HEK293T (cell line): ENCODE measurements at regions not wholly inside any gene's neighbourhood (a gene's known extent, or its start where the extent isn't known, plus 50 kb on each side); places are given as distances from the start of the nearest gene placed in this dataset.

Experiments used
- CTCF ChIA-PET: fragments of 350-600 bp; formaldehyde crosslinking; extraction: SDS; loops from one replicate; lab custom pipeline; 2021; ENCODE audit warnings: antibody characterized with exemption, inconsistent platforms; lab: Yijun Ruan, JAX
- POLR2A ChIA-PET: fragments of 350-600 bp; formaldehyde crosslinking; extraction: SDS; loops from one replicate; lab custom pipeline; 2020; ENCODE audit warnings: antibody characterized with exemption, inconsistent platforms; lab: Yijun Ruan, JAX
- DNase-seq: peaks from one replicate; pipeline ENCODE4 v3.0.0; 2012; ENCODE audit warnings: mixed read lengths; ENCODE audit errors: extremely low spot score
- ARNT ChIP-seq: fragments of 450-650 bp; IDR thresholded peaks from 2 replicates; pipeline ENCODE4 v1.6.1; 2017; ENCODE audit warnings: mild to moderate bottlenecking
- BHLHE40 ChIP-seq: fragments of 450-650 bp; IDR thresholded peaks from 2 replicates; pipeline ENCODE4 v1.6.1; 2016; ENCODE audit warnings: mild to moderate bottlenecking, moderate library complexity, borderline replicate concordance
- CTBP1 ChIP-seq: fragments of 450-650 bp; IDR thresholded peaks from 2 replicates; pipeline ENCODE4 v1.6.1; 2016; ENCODE audit warnings: borderline replicate concordance
- ELF4 ChIP-seq: fragments of 450-650 bp; IDR thresholded peaks from 2 replicates; pipeline ENCODE4 v1.6.1; 2017; ENCODE audit warnings: antibody characterized with exemption
- FOXA1 ChIP-seq: fragments of 450-650 bp; IDR thresholded peaks from 2 replicates; pipeline ENCODE4 v1.6.1; 2016; ENCODE audit warnings: mild to moderate bottlenecking
- FOXK2 ChIP-seq: fragments of 450-650 bp; IDR thresholded peaks from 2 replicates; pipeline ENCODE4 v1.6.1; 2016; ENCODE audit warnings: mild to moderate bottlenecking
- FOXM1 ChIP-seq: fragments of 450-650 bp; IDR thresholded peaks from 2 replicates; pipeline ENCODE4 v1.6.1; 2017; ENCODE audit warnings: mild to moderate bottlenecking, borderline replicate concordance
- HDGF ChIP-seq: fragments of 450-650 bp; IDR thresholded peaks from 2 replicates; pipeline ENCODE4 v1.6.1; 2017; ENCODE audit warnings: antibody characterized with exemption, borderline replicate concordance
- L3MBTL2 ChIP-seq: fragments of 450-650 bp; conservative IDR thresholded peaks from 2 replicates; pipeline ENCODE4 v1.6.1; 2016; ENCODE audit warnings: mild to moderate bottlenecking
- LEF1 ChIP-seq: fragments of 450-650 bp; IDR thresholded peaks from 2 replicates; pipeline ENCODE4 v1.6.1; 2017; ENCODE audit warnings: mild to moderate bottlenecking, borderline replicate concordance
- NFRKB ChIP-seq: fragments of 450-650 bp; IDR thresholded peaks from 2 replicates; pipeline ENCODE4 v1.6.1; 2016; ENCODE audit warnings: mild to moderate bottlenecking, moderate library complexity
- PKNOX1 ChIP-seq: fragments of 450-650 bp; IDR thresholded peaks from 2 replicates; pipeline ENCODE4 v1.6.1; 2016
- SP1 ChIP-seq: fragments of 450-650 bp; IDR thresholded peaks from 2 replicates; pipeline ENCODE4 v1.6.1; 2017
- SUZ12 ChIP-seq: fragments of 450-650 bp; IDR thresholded peaks from 2 replicates; pipeline ENCODE4 v1.6.1; 2016; ENCODE audit warnings: mild to moderate bottlenecking
- TARDBP ChIP-seq: fragments of 450-650 bp; IDR thresholded peaks from 2 replicates; pipeline ENCODE4 v1.6.1; 2016
- ZNF384 ChIP-seq: fragments of 450-650 bp; IDR thresholded peaks from 2 replicates; pipeline ENCODE4 v1.6.1; 2016

GRCh38 chr18:44123743-44124142 lies 556.9 kb upstream of the SETBP1 start:
- no peak for DNase-seq
- POLR2A ChIA-PET = no interaction called here
- TF ChIP-seq L3MBTL2 = no peak
- TF ChIP-seq FOXK2 = no peak
- TF ChIP-seq ARNT = no peak
- no peak for TF ChIP-seq LEF1
- TF ChIP-seq PKNOX1 = no peak
- CTCF ChIA-PET = no interaction called here

- ChIA-PET POLR2A (no interaction called here), CTCF (no interaction called here)
- no peak for TF ChIP-seq FOXA1
- TF ChIP-seq L3MBTL2 = no peak
- TF ChIP-seq ZNF384 = no peak
- no peak for TF ChIP-seq HDGF
- no peak for TF ChIP-seq ELF4
- no peak for DNase-seq
Observed at GRCh38 chr18:44125446-44125845, 555.2 kb upstream of the SETBP1 start.

- no peak for TF ChIP-seq BHLHE40
- TF ChIP-seq NFRKB = no peak
- TF ChIP-seq ELF4 = no peak
- no peak for TF ChIP-seq L3MBTL2
- TF ChIP-seq HDGF = no peak
- no peak for TF ChIP-seq ZNF384
- no peak for TF ChIP-seq ARNT
- no peak for TF ChIP-seq LEF1
- TF ChIP-seq FOXM1 = no peak
- TF ChIP-seq SUZ12 = no peak
- no peak for TF ChIP-seq PKNOX1
- no peak for TF ChIP-seq TARDBP
- TF ChIP-seq FOXA1 = no peak
- TF ChIP-seq CTBP1 = no peak
- TF ChIP-seq FOXK2 = no peak
- no peak for TF ChIP-seq SP1
- DNase-seq = no peak
- POLR2A ChIA-PET = no interaction called here
- CTCF ChIA-PET = no interaction called here
Observed at GRCh38 chr18:44126598-44126997, 554.1 kb upstream of the SETBP1 start.

- TF ChIP-seq CTBP1 = no peak
- no peak for TF ChIP-seq FOXK2
- no peak for TF ChIP-seq NFRKB
- no peak for TF ChIP-seq BHLHE40
- no peak for TF ChIP-seq SUZ12
- no peak for TF ChIP-seq FOXM1
- no peak for TF ChIP-seq L3MBTL2
- TF ChIP-seq ARNT = no peak
- no peak for DNase-seq
- ChIA-PET POLR2A (no interaction called here), CTCF (no interaction called here)
Observed at GRCh38 chr18:44128365-44128764, 552.3 kb upstream of the SETBP1 start.

GRCh38 chr18:44130376-44130942 lies 550.2 kb upstream of the SETBP1 start:
- TF ChIP-seq FOXM1 (no peak), SUZ12 (no peak), ELF4 (no peak), HDGF (no peak), NFRKB (no peak), SP1 (no peak)
- ChIA-PET CTCF (no interaction called here), POLR2A (no interaction called here)
- peak; percentile 21 for DNase-seq

- DNase-seq = no peak
- TF ChIP-seq ZNF384 (no peak), SP1 (no peak), L3MBTL2 (no peak), CTBP1 (no peak), ARNT (no peak), FOXK2 (no peak), ELF4 (no peak), FOXA1 (no peak), NFRKB (no peak), SUZ12 (no peak), HDGF (no peak)
- CTCF ChIA-PET = no interaction called here
- POLR2A ChIA-PET = no interaction called here
Observed at GRCh38 chr18:44133483-44133882, 547.2 kb upstream of the SETBP1 start.

- ChIA-PET CTCF (interaction anchor here (0.9 kb wide), 1 partner anchor 1252 kb away, joined by 3 read pairs; no protein-coding TSS in a partner anchor), POLR2A (no interaction called here)
- no peak for TF ChIP-seq CTBP1
- no peak for TF ChIP-seq FOXA1
- TF ChIP-seq ELF4 = no peak
- no peak for TF ChIP-seq FOXM1
- no peak for TF ChIP-seq PKNOX1
- TF ChIP-seq ZNF384 = no peak
- TF ChIP-seq HDGF = no peak
- TF ChIP-seq FOXK2 = no peak
- no peak for TF ChIP-seq LEF1
- no peak for TF ChIP-seq L3MBTL2
- no peak for TF ChIP-seq SP1
- TF ChIP-seq SUZ12 = no peak
- TF ChIP-seq NFRKB = no peak
- no peak for TF ChIP-seq ARNT
- no peak for TF ChIP-seq BHLHE40
- no peak for TF ChIP-seq TARDBP
- no peak for DNase-seq
Observed at GRCh38 chr18:44134447-44134846, 546.2 kb upstream of the SETBP1 start.
